Progenitor cell of endocrine pancreas (in vitro differentiated cells): ENCODE measurements at regions not wholly inside any gene's neighbourhood (a gene's known extent, or its start where the extent isn't known, plus 50 kb on each side); places are given as distances from the start of the nearest gene placed in this dataset.

Source experiments
- DNase-seq: peaks from one replicate; pipeline ENCODE4 v3.0.0; 2021; ENCODE audit warnings: low spot score; ENCODE audit not compliant: unreplicated experiment
- H3K27ac Mint-ChIP-seq: 2 replicates; pipeline ENCODE4 v1.8.0; 2021; ENCODE audit warnings: mild to moderate bottlenecking, moderate library complexity, mixed read lengths
- H3K27me3 Mint-ChIP-seq: 2 replicates; pipeline ENCODE4 v1.8.0; 2021; ENCODE audit warnings: mixed read lengths
- H3K36me3 Mint-ChIP-seq: 2 replicates; pipeline ENCODE4 v1.8.0; 2022; ENCODE audit warnings: mixed read lengths; ENCODE audit not compliant: insufficient read depth
- H3K4me1 Mint-ChIP-seq: 2 replicates; pipeline ENCODE4 v1.8.0; 2021; ENCODE audit warnings: low read depth, mixed read lengths
- H3K4me3 Mint-ChIP-seq: 2 replicates; pipeline ENCODE4 v1.8.0; 2021; ENCODE audit warnings: low read depth, mild to moderate bottlenecking, moderate library complexity, mixed read lengths
- H3K9me3 Mint-ChIP-seq: 2 replicates; pipeline ENCODE4 v1.8.0; 2021; ENCODE audit warnings: low read depth, mixed read lengths
- TF ChIP-seq, protein P1 (sequence below): fragments of 200-600 bp; sonication (generic); IDR thresholded peaks from one replicate; pipeline ENCODE4 v1.5.0; 2021; ENCODE audit warnings: antibody characterized with exemption, mild to moderate bottlenecking; ENCODE audit not compliant: unreplicated experiment

DNA sequence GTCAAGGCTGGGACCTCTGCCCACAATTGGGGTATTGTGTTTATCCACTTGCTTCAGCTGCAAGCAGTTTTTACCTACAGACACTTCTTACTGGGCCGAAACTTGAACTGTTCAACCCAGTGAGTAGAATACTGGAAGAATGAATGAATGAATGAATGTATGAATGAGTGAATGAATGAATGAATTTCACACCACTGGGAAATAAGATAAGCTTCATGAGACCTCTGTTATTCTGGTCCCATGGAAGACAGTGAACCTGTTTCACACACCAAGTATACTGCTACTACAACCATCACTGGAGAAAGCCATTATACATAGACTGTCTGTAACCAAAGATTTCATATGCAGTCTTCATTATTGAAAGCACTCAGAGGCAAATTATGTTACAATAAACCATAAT lies 295.0 kb upstream of the GULP1 start:
- no peaks in the 10 kb centered on the region for H3K9me3 Mint-ChIP-seq
- H3K36me3 Mint-ChIP-seq = no peaks in the 10 kb centered on the region
- TF ChIP-seq, protein P1, sequence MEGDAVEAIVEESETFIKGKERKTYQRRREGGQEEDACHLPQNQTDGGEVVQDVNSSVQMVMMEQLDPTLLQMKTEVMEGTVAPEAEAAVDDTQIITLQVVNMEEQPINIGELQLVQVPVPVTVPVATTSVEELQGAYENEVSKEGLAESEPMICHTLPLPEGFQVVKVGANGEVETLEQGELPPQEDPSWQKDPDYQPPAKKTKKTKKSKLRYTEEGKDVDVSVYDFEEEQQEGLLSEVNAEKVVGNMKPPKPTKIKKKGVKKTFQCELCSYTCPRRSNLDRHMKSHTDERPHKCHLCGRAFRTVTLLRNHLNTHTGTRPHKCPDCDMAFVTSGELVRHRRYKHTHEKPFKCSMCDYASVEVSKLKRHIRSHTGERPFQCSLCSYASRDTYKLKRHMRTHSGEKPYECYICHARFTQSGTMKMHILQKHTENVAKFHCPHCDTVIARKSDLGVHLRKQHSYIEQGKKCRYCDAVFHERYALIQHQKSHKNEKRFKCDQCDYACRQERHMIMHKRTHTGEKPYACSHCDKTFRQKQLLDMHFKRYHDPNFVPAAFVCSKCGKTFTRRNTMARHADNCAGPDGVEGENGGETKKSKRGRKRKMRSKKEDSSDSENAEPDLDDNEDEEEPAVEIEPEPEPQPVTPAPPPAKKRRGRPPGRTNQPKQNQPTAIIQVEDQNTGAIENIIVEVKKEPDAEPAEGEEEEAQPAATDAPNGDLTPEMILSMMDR = no peak
- H3K27ac Mint-ChIP-seq = no peak overlapping the region
- H3K27me3 Mint-ChIP-seq = peaks cover 6% of the 10 kb centered on the region
- no peak overlapping the region for H3K4me3 Mint-ChIP-seq
- no peak for DNase-seq
- H3K4me1 Mint-ChIP-seq = peaks cover 14% of the 10 kb centered on the region

DNA sequence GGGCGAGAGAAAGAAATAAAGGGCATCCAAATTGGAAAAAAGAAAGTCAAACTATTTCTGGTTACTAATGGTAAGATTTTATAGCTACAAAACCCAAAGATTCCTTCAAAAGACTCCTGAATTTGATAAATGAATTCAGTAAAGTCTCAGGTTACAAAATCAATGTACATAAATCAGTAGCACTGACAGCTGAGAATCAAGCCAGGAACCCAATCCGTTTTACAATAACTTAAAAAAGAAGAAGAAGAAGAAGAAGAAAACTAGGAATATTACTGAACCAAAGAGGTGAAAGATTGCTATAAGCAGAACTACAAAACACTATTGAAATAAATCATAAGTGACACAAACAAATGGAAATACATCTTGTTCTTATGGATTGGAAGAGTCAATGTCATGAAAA lies 291.5 kb upstream of the GULP1 start:
- Mint-ChIP-seq H3K4me3 (no peak overlapping the region), H3K9me3 (no peaks in the 10 kb centered on the region), H3K36me3 (no peaks in the 10 kb centered on the region), H3K27ac (no peak overlapping the region), H3K27me3 (no peaks in the 10 kb centered on the region), H3K4me1 (peaks cover 23% of the 10 kb centered on the region)
- DNase-seq = no peak
- TF ChIP-seq, protein P1 = no peak

DNA sequence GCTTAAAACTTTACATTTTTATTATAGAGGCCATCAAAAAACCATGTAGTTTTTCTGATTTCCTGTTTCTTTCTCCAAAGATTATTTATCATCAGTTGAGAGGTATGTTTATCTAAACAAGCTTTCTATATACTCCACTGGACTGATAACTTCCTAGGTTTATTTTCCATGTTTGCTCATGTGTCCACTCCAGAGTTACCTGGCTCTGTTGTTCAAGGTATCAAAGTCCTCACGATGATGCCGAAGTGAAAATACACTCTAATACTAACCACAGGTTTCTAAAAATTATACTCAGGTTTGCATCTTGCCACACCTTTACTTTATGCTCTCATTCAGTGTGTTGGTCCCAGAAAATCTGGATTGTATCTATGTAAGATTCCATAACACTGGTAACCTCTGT lies 287.9 kb upstream of the GULP1 start:
- DNase-seq = no peak
- Mint-ChIP-seq H3K27me3 (no peaks in the 10 kb centered on the region), H3K9me3 (no peaks in the 10 kb centered on the region), H3K36me3 (no peaks in the 10 kb centered on the region), H3K4me1 (peaks cover 18% of the 10 kb centered on the region), H3K27ac (no peak overlapping the region), H3K4me3 (no peak overlapping the region)
- TF ChIP-seq, protein P1 = no peak

DNA sequence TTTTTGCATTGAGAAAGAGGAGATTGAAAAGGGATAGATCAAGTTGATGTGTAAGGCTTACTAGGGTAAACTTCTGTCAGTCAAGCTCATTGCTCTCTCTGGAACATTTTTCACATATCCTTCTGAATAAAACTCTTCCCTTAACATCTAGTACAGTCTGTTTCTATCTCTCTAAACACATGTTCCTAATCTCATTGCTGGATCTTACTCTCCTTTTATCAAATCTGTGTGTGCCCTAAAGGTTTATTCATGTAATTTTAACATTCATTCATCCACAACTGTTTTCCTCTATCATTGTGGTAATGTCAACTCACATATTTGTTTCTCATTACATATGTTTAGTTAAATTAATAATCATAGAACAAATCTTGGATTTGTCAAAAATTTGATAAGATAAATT lies 277.9 kb upstream of the GULP1 start:
- H3K4me1 Mint-ChIP-seq = no peaks in the 10 kb centered on the region
- DNase-seq = no peak
- H3K27ac Mint-ChIP-seq = no peak overlapping the region
- no peak overlapping the region for H3K4me3 Mint-ChIP-seq
- TF ChIP-seq, protein P1 = no peak
- peaks cover 2% of the 10 kb centered on the region for H3K9me3 Mint-ChIP-seq
- H3K27me3 Mint-ChIP-seq = no peaks in the 10 kb centered on the region
- peaks cover 1% of the 10 kb centered on the region for H3K36me3 Mint-ChIP-seq

DNA sequence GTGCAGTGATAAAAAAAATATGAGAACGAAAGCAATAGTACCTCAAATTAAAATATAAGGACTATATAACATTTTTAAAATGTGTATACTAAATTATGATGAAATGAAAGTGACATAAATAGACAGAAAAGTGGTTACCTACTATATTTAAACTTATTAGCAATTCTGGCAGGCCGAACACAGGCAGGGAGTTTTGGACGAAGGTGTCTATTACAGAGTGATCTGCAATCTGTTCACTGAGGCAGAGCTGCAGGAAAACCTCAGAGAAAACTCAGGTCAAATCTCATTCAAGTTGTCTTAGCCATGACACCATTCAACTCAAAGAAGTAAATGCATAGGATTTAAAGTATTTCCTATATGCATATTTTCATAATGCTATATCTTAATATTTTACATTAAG lies 274.8 kb upstream of the GULP1 start:
- Mint-ChIP-seq H3K27ac (no peak overlapping the region), H3K27me3 (no peaks in the 10 kb centered on the region), H3K4me1 (no peaks in the 10 kb centered on the region), H3K4me3 (no peak overlapping the region), H3K9me3 (peaks cover 13% of the 10 kb centered on the region), H3K36me3 (peaks cover 5% of the 10 kb centered on the region)
- TF ChIP-seq, protein P1 = no peak
- DNase-seq = no peak
